Brain microvascular endothelial cell (primary cell): ENCODE measurements at regions not wholly inside any gene's neighbourhood (a gene's known extent, or its start where the extent isn't known, plus 50 kb on each side); places are given as distances from the start of the nearest gene placed in this dataset.

Source experiments
- DNase-seq: peaks from one replicate; pipeline ENCODE4 v3.0.0-alpha.2; 2020
- H3K27ac ChIP-seq: fragments of 250-450 bp; sonication (Bioruptor Pico); 2 replicates; pipeline ENCODE4 v1.5.1; 2020; ENCODE audit warnings: mild to moderate bottlenecking, moderate library complexity
- H3K27me3 ChIP-seq: fragments of 250-450 bp; sonication (Bioruptor Pico); replicated peaks from 2 replicates; pipeline ENCODE4 v1.5.1; 2020; ENCODE audit warnings: mild to moderate bottlenecking
- H3K36me3 ChIP-seq: fragments of 250-450 bp; sonication (Bioruptor Pico); replicated peaks from 2 replicates; pipeline ENCODE4 v1.5.1; 2020; ENCODE audit warnings: mild to moderate bottlenecking
- H3K4me3 ChIP-seq: 2 replicates; pipeline ENCODE4 v1.5.1; 2011; ENCODE audit warnings: low read depth, mild to moderate bottlenecking, control low read depth, low read length, moderate library complexity
- in situ Hi-C: cut with HindIII; loops from 2 replicates; pipeline ENCODE4 v1.10.0; 2017; ENCODE audit warnings: low sequenced_read_pairs, low pct_ligation_motif_present
- TF ChIP-seq, protein P1 (sequence below): IDR thresholded peaks from 2 replicates; pipeline ENCODE4 v1.5.1; 2011; ENCODE audit warnings: low read depth, mild to moderate bottlenecking, moderate library complexity, low read length, control low read depth, inconsistent platforms; ENCODE audit errors: missing control alignments

GRCh38 chr13:42688821-42689220, 92.6 kb upstream of the FAM216B start:
- Histone ChIP-seq H3K4me3 (no peak overlapping the region), H3K27me3 (no peaks in the 10 kb centered on the region), H3K27ac (no peak overlapping the region), H3K36me3 (no peaks in the 10 kb centered on the region)
- DNase-seq, result no peak
- TF ChIP-seq, protein P1, sequence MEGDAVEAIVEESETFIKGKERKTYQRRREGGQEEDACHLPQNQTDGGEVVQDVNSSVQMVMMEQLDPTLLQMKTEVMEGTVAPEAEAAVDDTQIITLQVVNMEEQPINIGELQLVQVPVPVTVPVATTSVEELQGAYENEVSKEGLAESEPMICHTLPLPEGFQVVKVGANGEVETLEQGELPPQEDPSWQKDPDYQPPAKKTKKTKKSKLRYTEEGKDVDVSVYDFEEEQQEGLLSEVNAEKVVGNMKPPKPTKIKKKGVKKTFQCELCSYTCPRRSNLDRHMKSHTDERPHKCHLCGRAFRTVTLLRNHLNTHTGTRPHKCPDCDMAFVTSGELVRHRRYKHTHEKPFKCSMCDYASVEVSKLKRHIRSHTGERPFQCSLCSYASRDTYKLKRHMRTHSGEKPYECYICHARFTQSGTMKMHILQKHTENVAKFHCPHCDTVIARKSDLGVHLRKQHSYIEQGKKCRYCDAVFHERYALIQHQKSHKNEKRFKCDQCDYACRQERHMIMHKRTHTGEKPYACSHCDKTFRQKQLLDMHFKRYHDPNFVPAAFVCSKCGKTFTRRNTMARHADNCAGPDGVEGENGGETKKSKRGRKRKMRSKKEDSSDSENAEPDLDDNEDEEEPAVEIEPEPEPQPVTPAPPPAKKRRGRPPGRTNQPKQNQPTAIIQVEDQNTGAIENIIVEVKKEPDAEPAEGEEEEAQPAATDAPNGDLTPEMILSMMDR, result no peak
- in situ Hi-C loops, result no loop called here

GRCh38 chr13:42696191-42696590, 85.2 kb upstream of the FAM216B start:
- peak; percentile 74 for DNase-seq
- Histone ChIP-seq H3K27ac (no peak overlapping the region), H3K27me3 (no peaks in the 10 kb centered on the region), H3K36me3 (no peaks in the 10 kb centered on the region), H3K4me3 (no peak overlapping the region)
- TF ChIP-seq, protein P1, result no peak
- in situ Hi-C loops, result no loop called here

GRCh38 chr13:42699912-42700311, 81.5 kb upstream of the FAM216B start:
- Histone ChIP-seq H3K4me3 (no peak overlapping the region), H3K27ac (no peak overlapping the region), H3K27me3 (no peaks in the 10 kb centered on the region), H3K36me3 (no peaks in the 10 kb centered on the region)
- DNase-seq, result no peak
- TF ChIP-seq, protein P1, result no peak
- in situ Hi-C loops, result no loop called here

DNA sequence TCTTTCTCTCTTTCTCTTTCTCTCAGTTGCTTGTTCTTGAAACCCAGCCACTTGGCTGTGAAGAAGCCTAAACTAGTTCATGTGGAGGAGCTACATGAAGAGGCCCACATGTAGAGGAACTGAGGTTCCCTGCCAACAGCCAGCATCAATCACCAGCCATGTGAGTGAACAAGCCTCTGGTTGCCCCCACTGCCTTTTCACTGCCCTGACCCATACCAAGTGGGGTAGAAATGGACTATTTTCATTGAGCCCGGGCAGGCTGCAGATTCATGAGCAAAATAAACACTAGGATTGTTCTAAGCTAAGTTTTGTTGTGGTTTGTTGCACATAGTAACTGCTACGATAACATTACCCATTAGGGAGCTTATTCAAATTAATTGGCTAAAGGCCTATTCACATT, 78.7 kb upstream of the FAM216B start:
- no peak for DNase-seq
- Histone ChIP-seq H3K27ac (no peak overlapping the region), H3K4me3 (no peak overlapping the region), H3K27me3 (no peaks in the 10 kb centered on the region), H3K36me3 (no peaks in the 10 kb centered on the region)
- TF ChIP-seq, protein P1, result no peak
- in situ Hi-C loops, result no loop called here

- in situ Hi-C loops, result no loop called here
- TF ChIP-seq, protein P1, result no peak
- DNase-seq, result no peak
These were observed 77.6 kb upstream of the FAM216B start for GRCh38 chr13:42703740-42704139.

GRCh38 chr13:42706286-42706685, 75.1 kb upstream of the FAM216B start:
- Histone ChIP-seq H3K27ac (no peak overlapping the region), H3K27me3 (no peaks in the 10 kb centered on the region), H3K36me3 (no peaks in the 10 kb centered on the region), H3K4me3 (no peak overlapping the region)
- no peak for DNase-seq
- TF ChIP-seq, protein P1, result no peak
- in situ Hi-C loops, result no loop called here

More at GRCh38 chr13:42703740-42704139, 77.6 kb upstream of the FAM216B start:
- Histone ChIP-seq H3K36me3 (no peaks in the 10 kb centered on the region), H3K4me3 (no peak overlapping the region), H3K27ac (no peak overlapping the region), H3K27me3 (no peaks in the 10 kb centered on the region)
